Astrocyte of the spinal cord (primary cell): ENCODE measurements at regions not wholly inside any gene's neighbourhood (a gene's known extent, or its start where the extent isn't known, plus 50 kb on each side); places are given as distances from the start of the nearest gene placed in this dataset.

Experiments
- DNase-seq: peaks from one replicate; pipeline ENCODE4 v3.0.0; 2011; ENCODE audit warnings: low read depth, low spot score
- H3K4me3 ChIP-seq: 2 replicates; pipeline ENCODE4 v1.5.1; 2011; ENCODE audit warnings: low read depth, mild to moderate bottlenecking, low read length, moderate library complexity
- in situ Hi-C: cut with HindIII; loops from 2 replicates; pipeline ENCODE4 v1.10.0; 2017; ENCODE audit warnings: low sequenced_read_pairs
- TF ChIP-seq, protein P1 (sequence below): IDR thresholded peaks from 2 replicates; pipeline ENCODE4 v1.5.1; 2012; ENCODE audit warnings: low read depth, mild to moderate bottlenecking, low read length, inconsistent platforms

GRCh38 chr20:19074828-19075516 is 137.5 kb upstream of the SLC24A3 start:
- TF ChIP-seq, protein P1, sequence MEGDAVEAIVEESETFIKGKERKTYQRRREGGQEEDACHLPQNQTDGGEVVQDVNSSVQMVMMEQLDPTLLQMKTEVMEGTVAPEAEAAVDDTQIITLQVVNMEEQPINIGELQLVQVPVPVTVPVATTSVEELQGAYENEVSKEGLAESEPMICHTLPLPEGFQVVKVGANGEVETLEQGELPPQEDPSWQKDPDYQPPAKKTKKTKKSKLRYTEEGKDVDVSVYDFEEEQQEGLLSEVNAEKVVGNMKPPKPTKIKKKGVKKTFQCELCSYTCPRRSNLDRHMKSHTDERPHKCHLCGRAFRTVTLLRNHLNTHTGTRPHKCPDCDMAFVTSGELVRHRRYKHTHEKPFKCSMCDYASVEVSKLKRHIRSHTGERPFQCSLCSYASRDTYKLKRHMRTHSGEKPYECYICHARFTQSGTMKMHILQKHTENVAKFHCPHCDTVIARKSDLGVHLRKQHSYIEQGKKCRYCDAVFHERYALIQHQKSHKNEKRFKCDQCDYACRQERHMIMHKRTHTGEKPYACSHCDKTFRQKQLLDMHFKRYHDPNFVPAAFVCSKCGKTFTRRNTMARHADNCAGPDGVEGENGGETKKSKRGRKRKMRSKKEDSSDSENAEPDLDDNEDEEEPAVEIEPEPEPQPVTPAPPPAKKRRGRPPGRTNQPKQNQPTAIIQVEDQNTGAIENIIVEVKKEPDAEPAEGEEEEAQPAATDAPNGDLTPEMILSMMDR, result no peak
- no peak overlapping the region for H3K4me3 ChIP-seq
- in situ Hi-C loops, result no loop called here
- DNase-seq, result no peak

DNA sequence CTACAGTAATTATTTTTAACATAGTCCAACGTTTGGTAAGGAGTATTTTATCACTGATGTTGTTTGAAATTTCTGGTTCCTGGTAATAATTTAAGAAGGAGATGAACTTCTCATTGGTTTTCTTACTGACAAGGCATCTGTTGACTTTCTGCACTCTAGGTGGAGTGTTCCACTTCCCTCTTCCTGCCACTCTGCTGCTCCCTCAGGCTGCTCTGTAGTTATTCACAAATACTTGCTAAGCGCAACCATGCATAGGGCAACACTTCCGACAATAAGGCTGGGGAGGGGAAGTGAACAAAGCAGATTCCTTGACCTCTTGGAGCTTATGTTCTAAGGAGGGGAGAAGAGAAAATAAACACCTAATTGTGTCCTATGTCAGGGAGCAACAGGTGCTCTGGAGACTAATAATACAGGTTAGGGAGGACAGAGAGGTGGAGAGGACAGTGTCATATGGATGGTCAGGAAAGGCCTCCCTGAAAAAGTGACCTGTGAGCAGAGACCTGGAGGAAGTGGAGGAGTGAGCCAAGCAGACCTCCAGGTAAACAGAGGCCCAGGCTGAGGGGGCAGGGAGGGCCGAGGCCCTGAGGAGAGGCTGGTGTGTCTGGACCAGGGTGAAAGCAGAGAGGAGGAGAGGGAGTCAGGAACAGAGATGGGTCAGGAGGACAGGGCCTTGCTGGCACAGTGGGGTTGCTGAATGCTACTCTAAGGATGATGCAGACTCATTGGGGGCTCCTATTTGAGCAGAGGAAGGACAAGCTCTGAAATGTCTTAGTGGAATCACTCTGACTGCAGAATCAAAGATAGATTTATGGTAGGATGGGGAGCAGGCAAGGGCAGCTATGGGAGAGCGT is 134.8 kb upstream of the SLC24A3 start:
- TF ChIP-seq, protein P1, result no peak
- no peak overlapping the region for H3K4me3 ChIP-seq
- in situ Hi-C loops, result no loop called here
- DNase-seq, result no peak

DNA sequence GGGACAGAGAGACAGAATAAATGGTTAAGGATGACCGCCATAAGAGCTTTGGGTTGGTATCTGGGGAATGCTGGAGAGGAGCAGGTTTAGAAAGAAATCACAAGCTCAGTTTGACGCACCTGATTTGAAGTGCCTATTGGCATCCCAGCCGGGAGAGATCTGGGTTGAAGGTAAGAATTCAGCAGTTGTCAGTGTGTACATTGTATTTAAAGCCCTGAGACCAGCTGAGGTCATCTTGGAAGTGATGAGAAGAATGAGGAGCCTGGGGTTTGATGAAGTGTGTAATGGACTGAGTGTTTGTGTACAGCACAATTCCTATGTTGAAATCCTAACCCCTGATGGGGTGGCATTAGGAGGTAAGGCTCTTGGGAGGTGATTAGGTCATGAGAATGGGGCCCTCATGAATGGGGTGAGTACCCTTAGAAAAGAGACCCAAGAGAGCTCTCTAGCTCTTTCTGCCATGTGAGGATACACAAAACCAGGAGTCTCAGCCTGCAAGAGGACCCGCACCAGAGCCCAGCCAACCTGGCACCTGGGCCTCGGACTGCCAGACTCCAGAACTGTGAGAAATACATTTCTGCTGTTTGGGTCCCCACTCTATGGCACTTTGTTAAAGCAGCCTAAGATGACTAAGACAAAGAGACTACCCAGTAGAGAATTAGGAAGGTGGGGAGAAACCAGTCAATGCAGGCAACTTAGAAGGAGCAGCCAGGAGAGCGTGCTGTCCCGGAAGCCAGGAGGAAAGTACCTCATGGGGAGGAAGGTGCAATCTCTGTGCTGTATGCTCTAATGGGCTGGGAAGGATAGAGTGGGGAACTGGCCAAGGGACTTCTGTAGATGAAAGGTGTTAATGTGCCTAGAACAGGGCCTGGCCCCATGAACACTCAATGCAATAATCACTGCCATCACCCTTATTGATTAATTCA is 133.7 kb upstream of the SLC24A3 start:
- TF ChIP-seq, protein P1, result no peak
- in situ Hi-C loops, result no loop called here
- DNase-seq, result no peak
- H3K4me3 ChIP-seq, result no peak overlapping the region

DNA sequence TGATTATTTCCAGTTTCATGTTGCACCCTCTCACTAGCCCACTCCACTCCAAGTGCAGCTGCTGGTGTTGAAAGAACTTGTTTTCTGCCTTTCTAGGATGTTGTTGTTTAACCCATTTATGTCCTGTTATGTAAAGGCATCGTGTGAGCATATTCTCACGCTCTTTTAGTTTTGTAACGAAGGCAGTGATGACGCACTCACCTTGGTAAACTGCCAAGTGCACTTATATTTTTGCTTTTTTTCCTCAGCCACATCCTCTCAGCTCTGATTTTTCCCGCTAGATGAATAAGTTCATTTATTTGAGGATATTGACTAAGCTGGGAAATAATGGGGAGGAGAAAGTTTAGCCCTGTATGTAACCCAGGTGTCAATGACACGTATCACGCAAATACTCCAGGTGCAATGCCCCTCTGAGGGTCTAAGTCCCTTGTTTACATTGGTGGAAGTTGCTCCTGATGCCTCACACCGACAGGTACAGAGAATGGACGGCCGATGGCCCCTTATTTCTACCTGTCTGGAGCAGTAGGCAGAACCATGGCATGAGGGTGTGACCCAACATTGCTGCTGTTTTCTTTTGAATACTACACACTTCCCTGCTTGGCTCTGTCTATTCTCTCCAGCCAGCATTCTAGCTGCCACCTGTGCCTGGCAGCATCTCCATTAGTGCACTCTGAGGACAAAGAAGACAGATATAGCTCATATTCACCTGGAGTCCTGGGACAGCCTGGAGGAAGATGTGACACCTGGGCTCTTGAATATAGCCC is 132.7 kb upstream of the SLC24A3 start:
- no peak overlapping the region for H3K4me3 ChIP-seq
- TF ChIP-seq, protein P1, result no peak
- DNase-seq, result no peak
- in situ Hi-C loops, result no loop called here

GRCh38 chr20:19081937-19082336 is 130.5 kb upstream of the SLC24A3 start:
- TF ChIP-seq, protein P1, result no peak
- in situ Hi-C loops, result no loop called here
- no peak overlapping the region for H3K4me3 ChIP-seq
- DNase-seq, result no peak
